GM12801 (cell line): ENCODE measurements at regions not wholly inside any gene's neighbourhood (a gene's known extent, or its start where the extent isn't known, plus 50 kb on each side); places are given as distances from the start of the nearest gene placed in this dataset.

Experiments used
- TF ChIP-seq, protein P1 (sequence below): IDR thresholded peaks from one replicate; pipeline ENCODE4 v1.5.1; 2011; ENCODE audit warnings: control low read depth; ENCODE audit not compliant: insufficient read length; ENCODE audit errors: extremely low read depth

- TF ChIP-seq, protein P1, sequence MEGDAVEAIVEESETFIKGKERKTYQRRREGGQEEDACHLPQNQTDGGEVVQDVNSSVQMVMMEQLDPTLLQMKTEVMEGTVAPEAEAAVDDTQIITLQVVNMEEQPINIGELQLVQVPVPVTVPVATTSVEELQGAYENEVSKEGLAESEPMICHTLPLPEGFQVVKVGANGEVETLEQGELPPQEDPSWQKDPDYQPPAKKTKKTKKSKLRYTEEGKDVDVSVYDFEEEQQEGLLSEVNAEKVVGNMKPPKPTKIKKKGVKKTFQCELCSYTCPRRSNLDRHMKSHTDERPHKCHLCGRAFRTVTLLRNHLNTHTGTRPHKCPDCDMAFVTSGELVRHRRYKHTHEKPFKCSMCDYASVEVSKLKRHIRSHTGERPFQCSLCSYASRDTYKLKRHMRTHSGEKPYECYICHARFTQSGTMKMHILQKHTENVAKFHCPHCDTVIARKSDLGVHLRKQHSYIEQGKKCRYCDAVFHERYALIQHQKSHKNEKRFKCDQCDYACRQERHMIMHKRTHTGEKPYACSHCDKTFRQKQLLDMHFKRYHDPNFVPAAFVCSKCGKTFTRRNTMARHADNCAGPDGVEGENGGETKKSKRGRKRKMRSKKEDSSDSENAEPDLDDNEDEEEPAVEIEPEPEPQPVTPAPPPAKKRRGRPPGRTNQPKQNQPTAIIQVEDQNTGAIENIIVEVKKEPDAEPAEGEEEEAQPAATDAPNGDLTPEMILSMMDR: no peak
These were observed 395.4 kb downstream of the SFMBT2 start for GRCh38 chr10:7015457-7015856.

GRCh38 chr10:7014721-7015120 is 396.1 kb downstream of the SFMBT2 start:
- TF ChIP-seq, protein P1: no peak

- TF ChIP-seq, protein P1: no peak
These were observed 398.8 kb downstream of the SFMBT2 start for GRCh38 chr10:7011994-7012393.

- TF ChIP-seq, protein P1: no peak
These were observed 402.2 kb downstream of the SFMBT2 start for GRCh38 chr10:7008645-7009044.

GRCh38 chr10:7007600-7008190 is 403.1 kb downstream of the SFMBT2 start:
- TF ChIP-seq, protein P1: no peak

DNA sequence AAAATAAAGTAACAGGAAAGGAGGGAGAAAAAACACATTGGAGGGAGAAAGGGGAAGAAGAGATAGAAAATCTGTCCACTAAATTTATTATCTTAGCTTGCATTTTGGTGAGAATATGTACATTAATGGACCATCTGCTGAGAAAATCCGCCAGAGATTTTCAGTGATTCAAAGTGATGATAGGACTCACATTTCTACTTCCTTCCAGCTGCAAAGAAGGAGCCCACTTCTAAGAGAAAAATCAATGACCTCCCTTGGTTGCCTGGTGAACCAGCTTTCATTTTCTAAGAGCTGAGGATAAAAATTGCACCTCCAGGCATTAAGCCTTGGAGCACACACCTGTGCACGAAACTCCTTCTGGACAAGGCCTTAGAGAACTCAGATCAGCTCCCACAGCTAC is 404.3 kb downstream of the SFMBT2 start:
- TF ChIP-seq, protein P1: no peak

- TF ChIP-seq, protein P1: no peak
These were observed 406.9 kb downstream of the SFMBT2 start for GRCh38 chr10:7003831-7004395.

- TF ChIP-seq, protein P1: no peak
These were observed 410.8 kb downstream of the SFMBT2 start for GRCh38 chr10:7000061-7000460.
